Lower lobe of right lung (tissue), 2 donors: ENCODE measurements at regions not wholly inside any gene's neighbourhood (a gene's known extent, or its start where the extent isn't known, plus 50 kb on each side); places are given as distances from the start of the nearest gene placed in this dataset.

ENCODE experiments used
- ATAC-seq, 2 donors: fragments of 200-7000 bp; cut with Tn5 transposase; one replicate each; pipeline ENCODE4 v1.9.1; 2020 to 2022; ENCODE audit warnings: mild to moderate bottlenecking in 2 of 2, moderate library complexity in 2 of 2
- DNase-seq: peaks from one replicate; pipeline ENCODE4 v3.0.0-alpha.2; 2020
- H3K27ac ChIP-seq: fragments of 200-600 bp; one replicate; pipeline ENCODE4 v1.8.0; 2022
- H3K27me3 ChIP-seq: fragments of 200-600 bp; one replicate; pipeline ENCODE4 v1.8.0; 2022; ENCODE audit warnings: low read depth
- H3K36me3 ChIP-seq: fragments of 200-600 bp; one replicate; pipeline ENCODE4 v1.8.0; 2022; ENCODE audit warnings: mild to moderate bottlenecking
- H3K4me1 ChIP-seq: fragments of 200-600 bp; one replicate; pipeline ENCODE4 v1.8.0; 2022
- H3K4me3 ChIP-seq: fragments of 200-600 bp; one replicate; pipeline ENCODE4 v1.8.0; 2022; ENCODE audit warnings: mild to moderate bottlenecking
- H3K9me3 ChIP-seq: fragments of 200-600 bp; one replicate; pipeline ENCODE4 v1.8.0; 2022
- CTCF ChIP-seq: fragments of 200-600 bp; IDR thresholded peaks from one replicate; pipeline ENCODE4 v1.8.0; 2022; ENCODE audit warnings: antibody characterized with exemption, mild to moderate bottlenecking
- intact Hi-C: fragments of 100-400 bp; cut with DNase I; formaldehyde crosslinking; loops from one replicate; pipeline ENCODE4 v1.11.0; 2022
- donor health status: DM: no; HTN: yes; CAD: no; lungs with severe emphysema.

- intact Hi-C loops, result no loop called here
- no peaks in the 10 kb centered on the region for H3K27me3 ChIP-seq
- ATAC-seq, result no peak
- H3K36me3 ChIP-seq, result no peaks in the 10 kb centered on the region
- no peaks in the 10 kb centered on the region for H3K4me1 ChIP-seq
- no peaks in the 10 kb centered on the region for H3K9me3 ChIP-seq
- no peak overlapping the region for H3K4me3 ChIP-seq
- no peak for DNase-seq
- TF ChIP-seq CTCF, result no peak
- no peak overlapping the region for H3K27ac ChIP-seq
These were observed 139.7 kb upstream of the TMEM72 start for GRCh38 chr10:44771233-44771995.

GRCh38 chr10:44773565-44773964 lies 137.6 kb upstream of the TMEM72 start:
- DNase-seq, result no peak
- intact Hi-C loops, result no loop called here

DNA sequence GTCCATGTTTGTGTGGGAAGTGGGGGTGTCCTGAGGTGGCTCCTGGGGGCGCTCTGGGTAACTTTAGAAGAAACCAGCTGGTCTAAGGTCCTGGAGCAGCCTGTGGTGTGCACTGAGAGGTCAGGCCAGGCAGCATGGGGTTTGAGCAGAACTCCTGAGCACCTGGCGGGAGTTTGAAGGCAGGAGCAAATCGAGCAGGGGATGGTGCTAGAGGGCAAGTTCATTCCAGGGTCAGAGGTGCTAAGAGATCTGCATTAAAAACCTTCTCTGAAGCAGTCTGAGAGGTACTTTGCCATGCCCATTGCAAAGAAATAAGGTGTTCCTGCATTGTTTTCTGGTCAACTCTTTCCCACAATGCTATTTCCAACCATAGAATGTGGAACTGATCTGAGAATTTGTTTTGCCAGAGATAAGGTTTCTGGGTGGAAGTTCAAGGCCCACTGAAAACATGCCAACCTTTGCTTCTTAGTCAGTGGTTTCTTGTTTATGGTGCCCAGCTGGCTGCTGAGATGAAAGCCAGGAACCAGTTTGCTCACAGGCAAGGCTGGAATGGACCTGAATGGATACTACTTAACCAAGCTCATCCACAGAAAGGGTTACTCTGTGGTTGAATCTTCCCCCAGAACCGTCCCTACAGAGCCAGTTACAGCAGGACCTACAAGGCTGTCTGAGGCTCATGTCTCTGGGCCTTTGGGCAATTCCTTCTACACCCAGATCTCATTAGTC lies 136.3 kb upstream of the TMEM72 start:
- no peaks in the 10 kb centered on the region for H3K36me3 ChIP-seq
- H3K9me3 ChIP-seq, result no peaks in the 10 kb centered on the region
- intact Hi-C loops, result no loop called here
- ATAC-seq (no peak), DNase-seq (no peak)
- no peak overlapping the region for H3K27ac ChIP-seq
- no peak for TF ChIP-seq CTCF
- no peaks in the 10 kb centered on the region for H3K4me1 ChIP-seq
- no peak overlapping the region for H3K4me3 ChIP-seq
- H3K27me3 ChIP-seq, result no peaks in the 10 kb centered on the region

More at GRCh38 chr10:44773565-44773964, 137.6 kb upstream of the TMEM72 start:
- no peak for ATAC-seq
- H3K4me3 ChIP-seq, result no peak overlapping the region
- no peak for TF ChIP-seq CTCF
- H3K9me3 ChIP-seq, result no peaks in the 10 kb centered on the region
- no peaks in the 10 kb centered on the region for H3K27me3 ChIP-seq
- H3K27ac ChIP-seq, result no peak overlapping the region
- H3K36me3 ChIP-seq, result no peaks in the 10 kb centered on the region
- no peaks in the 10 kb centered on the region for H3K4me1 ChIP-seq

GRCh38 chr10:44775402-44775741 lies 135.8 kb upstream of the TMEM72 start:
- Histone ChIP-seq H3K9me3 (no peaks in the 10 kb centered on the region), H3K36me3 (no peaks in the 10 kb centered on the region), H3K27ac (no peak overlapping the region), H3K4me3 (no peak overlapping the region), H3K27me3 (no peaks in the 10 kb centered on the region), H3K4me1 (no peaks in the 10 kb centered on the region)
- no peak for DNase-seq
- ATAC-seq, result no peak
- no peak for TF ChIP-seq CTCF
- intact Hi-C loops, result no loop called here

DNA sequence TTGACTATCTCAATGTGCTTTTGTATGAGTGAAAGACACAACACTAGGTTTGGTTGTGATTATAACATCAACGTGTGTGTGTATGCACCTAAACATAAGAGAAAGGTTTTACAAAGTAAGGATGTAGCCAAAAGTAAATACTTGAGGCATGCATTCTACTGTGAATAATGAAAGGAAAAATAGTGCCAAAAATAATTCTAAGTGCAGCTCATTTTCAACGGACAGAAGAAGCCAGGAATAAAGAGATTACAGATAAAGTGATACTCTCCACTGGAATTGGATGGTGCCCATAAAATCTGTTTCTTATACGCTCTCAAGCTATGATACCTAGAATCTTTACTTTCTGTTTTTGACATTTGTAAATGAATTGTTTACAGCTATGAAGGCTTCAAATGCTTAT lies 135.0 kb upstream of the TMEM72 start:
- DNase-seq (no peak), ATAC-seq (no peak)
- Histone ChIP-seq H3K27me3 (no peaks in the 10 kb centered on the region), H3K36me3 (no peaks in the 10 kb centered on the region), H3K4me3 (no peak overlapping the region), H3K9me3 (no peaks in the 10 kb centered on the region), H3K4me1 (no peaks in the 10 kb centered on the region), H3K27ac (no peak overlapping the region)
- no peak for TF ChIP-seq CTCF
- intact Hi-C loops, result no loop called here
